Muscle of leg (tissue), 3 donors: ENCODE measurements at regions not wholly inside any gene's neighbourhood (a gene's known extent, or its start where the extent isn't known, plus 50 kb on each side); places are given as distances from the start of the nearest gene placed in this dataset.
A peak's percentile ranks its signal among the peaks of the same experiment; 100 is the strongest.

Experiments used
- DNase-seq: peaks from one replicate; pipeline ENCODE4 v3.0.0; 2013
- H3K27ac ChIP-seq: one replicate; pipeline ENCODE4 v1.5.1; 2013; ENCODE audit warnings: mild to moderate bottlenecking, low read length, control low read depth
- H3K27me3 ChIP-seq: one replicate; pipeline ENCODE4 v1.6.1; 2013; ENCODE audit warnings: low read length; ENCODE audit not compliant: control insufficient read depth, insufficient read depth
- H3K36me3 ChIP-seq: one replicate; pipeline ENCODE4 v1.6.1; 2013; ENCODE audit warnings: low read length; ENCODE audit not compliant: control insufficient read depth, insufficient read depth
- H3K4me1 ChIP-seq: one replicate; pipeline ENCODE4 v1.6.1; 2013; ENCODE audit warnings: low read length; ENCODE audit not compliant: control insufficient read depth, insufficient read depth
- H3K4me3 ChIP-seq: one replicate; pipeline ENCODE4 v1.5.1; 2013; ENCODE audit warnings: low read length, control low read depth
- H3K9me3 ChIP-seq: replicated peaks from 2 replicates; pipeline ENCODE4 v1.6.1; 2013; ENCODE audit warnings: low read depth, low read length; ENCODE audit not compliant: control insufficient read depth
- WGBS: methylation state at CpG from one replicate; pipeline ENCODE4 v1.1.5; 2013; ENCODE audit warnings: missing lambda C conversion rate; ENCODE audit not compliant: insufficient coverage; 5-methylcytosine and 5-hydroxymethylcytosine counted together

GRCh38 chr7:19574131-19574530 lies 134.7 kb downstream of the POLR1F start:
- Histone ChIP-seq H3K9me3 (no peaks in the 10 kb centered on the region), H3K4me3 (no peak overlapping the region), H3K27me3 (no peaks in the 10 kb centered on the region), H3K27ac (no peak overlapping the region), H3K4me1 (no peaks in the 10 kb centered on the region), H3K36me3 (no peaks in the 10 kb centered on the region)
- no CpG with 5 or more reads among the region's 5 CpGs for WGBS
- DNase-seq, result no peak

DNA sequence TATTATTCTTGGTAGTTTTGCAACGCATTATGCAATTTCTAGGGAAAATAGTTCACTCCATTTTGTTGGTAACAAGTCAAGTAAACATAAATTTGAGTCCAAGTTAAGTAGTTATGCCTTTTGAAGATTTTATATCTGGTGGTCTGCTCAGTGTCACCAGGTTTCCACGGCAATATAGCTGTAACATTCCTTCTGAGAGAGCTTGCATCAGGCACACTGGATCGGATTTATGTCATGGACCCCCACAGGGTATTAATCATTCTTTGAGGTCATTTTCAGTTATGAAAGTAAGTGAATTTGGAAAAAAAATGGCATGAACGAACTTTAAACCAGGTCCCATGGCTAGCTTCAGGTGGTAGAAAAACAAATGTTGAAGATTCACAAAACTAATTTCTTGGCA lies 136.3 kb downstream of the POLR1F start:
- no peaks in the 10 kb centered on the region for H3K36me3 ChIP-seq
- H3K27me3 ChIP-seq, result no peaks in the 10 kb centered on the region
- no peak for DNase-seq
- H3K4me1 ChIP-seq, result no peaks in the 10 kb centered on the region
- H3K4me3 ChIP-seq, result no peak overlapping the region
- H3K9me3 ChIP-seq, result no peaks in the 10 kb centered on the region
- WGBS, result no CpG with 5 or more reads among the region's 4 CpGs
- no peak overlapping the region for H3K27ac ChIP-seq

- no peaks in the 10 kb centered on the region for H3K9me3 ChIP-seq
- no peak for DNase-seq
- WGBS, result 80% methylated on average over 1 of the region's 4 CpGs
Measured at GRCh38 chr7:19567011-19567410, 141.8 kb downstream of the POLR1F start.

DNA sequence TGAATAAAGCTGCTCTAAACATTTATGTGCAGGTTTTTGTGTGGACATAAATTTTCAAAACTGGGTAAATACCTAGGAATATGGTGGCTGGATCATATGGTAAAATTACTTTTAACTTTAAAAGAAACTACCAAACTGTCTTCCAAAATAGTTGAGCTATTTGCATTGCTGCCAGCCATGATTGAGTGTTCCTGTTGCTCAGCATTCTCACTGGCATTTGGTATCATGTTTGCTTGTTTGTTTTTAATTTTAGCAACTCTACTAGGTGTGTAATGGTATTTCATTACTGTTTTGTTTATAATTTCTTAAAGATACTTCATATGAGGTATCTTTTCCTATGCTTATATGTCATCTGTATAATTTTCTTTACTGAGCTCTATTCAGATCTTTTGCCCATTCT lies 143.2 kb downstream of the POLR1F start:
- Histone ChIP-seq H3K9me3 (no peaks in the 10 kb centered on the region), H3K27ac (no peak overlapping the region), H3K36me3 (no peaks in the 10 kb centered on the region), H3K4me3 (no peak overlapping the region), H3K27me3 (no peaks in the 10 kb centered on the region), H3K4me1 (no peaks in the 10 kb centered on the region)
- no peak for DNase-seq

More at GRCh38 chr7:19567011-19567410, 141.8 kb downstream of the POLR1F start:
- Histone ChIP-seq H3K27ac (no peak overlapping the region), H3K4me3 (no peak overlapping the region), H3K36me3 (no peaks in the 10 kb centered on the region), H3K4me1 (no peaks in the 10 kb centered on the region), H3K27me3 (no peaks in the 10 kb centered on the region)

GRCh38 chr7:19561121-19561805 lies 147.6 kb downstream of the POLR1F start:
- Histone ChIP-seq H3K27ac (no peak overlapping the region), H3K9me3 (no peaks in the 10 kb centered on the region), H3K36me3 (no peaks in the 10 kb centered on the region), H3K27me3 (no peaks in the 10 kb centered on the region), H3K4me1 (no peaks in the 10 kb centered on the region), H3K4me3 (no peak overlapping the region)
- no peak for DNase-seq
- WGBS, result 67% methylated on average over 1 of the region's 3 CpGs

GRCh38 chr7:19560111-19560883 lies 148.5 kb downstream of the POLR1F start:
- Histone ChIP-seq H3K36me3 (no peaks in the 10 kb centered on the region), H3K9me3 (no peaks in the 10 kb centered on the region), H3K4me3 (no peak overlapping the region), H3K4me1 (no peaks in the 10 kb centered on the region), H3K27me3 (no peaks in the 10 kb centered on the region), H3K27ac (no peak overlapping the region)
- no peak for DNase-seq
- WGBS, result 60% methylated on average over 2 of the region's 8 CpGs

DNA sequence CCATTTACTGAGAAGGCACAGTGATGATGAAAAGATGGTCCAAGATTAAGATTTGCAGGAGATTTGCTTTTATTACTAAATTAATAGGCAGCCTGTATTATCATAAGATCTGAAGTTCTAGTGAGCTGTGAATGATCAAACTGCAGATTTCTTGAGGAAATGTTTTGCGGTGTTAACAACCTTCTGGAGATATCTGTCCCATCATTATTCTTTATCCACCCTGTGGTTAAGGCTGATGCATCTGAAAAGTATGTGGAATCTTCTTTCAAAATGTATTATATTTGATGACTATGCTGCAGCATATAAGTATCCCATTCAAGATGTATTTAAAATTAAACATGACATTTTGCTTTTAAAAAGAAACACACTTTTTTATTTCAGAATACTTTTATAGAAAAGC lies 150.3 kb downstream of the POLR1F start:
- no peak overlapping the region for H3K4me3 ChIP-seq
- no peak overlapping the region for H3K27ac ChIP-seq
- no peaks in the 10 kb centered on the region for H3K4me1 ChIP-seq
- WGBS, result no CpG with 5 or more reads among the region's 1 CpG
- no peaks in the 10 kb centered on the region for H3K36me3 ChIP-seq
- H3K9me3 ChIP-seq, result no peaks in the 10 kb centered on the region
- DNase-seq, result peak; percentile 2
- no peaks in the 10 kb centered on the region for H3K27me3 ChIP-seq

DNA sequence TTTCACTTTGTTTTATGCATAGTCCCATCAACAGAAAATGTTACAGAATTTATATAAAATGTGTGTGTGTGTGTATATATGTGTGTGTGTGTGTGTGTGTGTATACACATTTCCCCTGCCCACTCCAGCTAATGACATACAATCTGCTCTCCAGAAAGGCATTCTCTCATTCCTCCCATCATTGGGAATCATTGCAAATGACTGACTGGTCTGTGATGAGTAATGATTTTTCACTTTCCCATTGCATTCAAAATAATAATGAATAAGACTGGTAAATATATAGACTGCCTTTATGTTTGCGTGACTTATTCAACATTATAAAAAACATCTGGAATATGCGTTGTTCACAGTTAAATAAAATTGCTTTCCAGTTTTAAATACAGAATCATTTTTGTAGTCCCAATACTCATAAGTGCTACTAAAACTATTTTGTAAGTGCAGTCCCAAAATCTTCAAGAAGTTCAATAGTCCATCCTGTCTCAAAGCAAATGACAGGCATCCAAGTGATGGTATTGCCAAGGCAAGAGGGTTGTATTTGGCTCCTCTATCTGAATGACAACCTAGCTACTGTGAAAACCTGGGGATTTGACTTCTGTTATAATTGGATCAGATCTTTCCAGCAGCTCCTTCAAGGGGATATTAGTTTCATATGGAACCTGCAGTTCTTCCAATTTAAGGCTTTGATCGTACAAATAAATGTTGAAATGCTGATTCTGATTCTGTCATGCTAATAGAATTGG lies 150.9 kb downstream of the POLR1F start:
- Histone ChIP-seq H3K27me3 (no peaks in the 10 kb centered on the region), H3K27ac (no peak overlapping the region), H3K36me3 (no peaks in the 10 kb centered on the region), H3K9me3 (no peaks in the 10 kb centered on the region), H3K4me1 (no peaks in the 10 kb centered on the region), H3K4me3 (no peak overlapping the region)
- DNase-seq, result peak; percentile 80
- WGBS, result 50% methylated on average over 1 of the region's 3 CpGs

- no peaks in the 10 kb centered on the region for H3K9me3 ChIP-seq
- no peaks in the 10 kb centered on the region for H3K27me3 ChIP-seq
- H3K27ac ChIP-seq, result peak overlapping the region; percentile 15
- H3K4me1 ChIP-seq, result no peaks in the 10 kb centered on the region
- peak; percentile 94 for DNase-seq
- H3K36me3 ChIP-seq, result no peaks in the 10 kb centered on the region
- H3K4me3 ChIP-seq, result no peak overlapping the region
Measured at GRCh38 chr7:19554581-19554980, 154.3 kb downstream of the POLR1F start.

DNA sequence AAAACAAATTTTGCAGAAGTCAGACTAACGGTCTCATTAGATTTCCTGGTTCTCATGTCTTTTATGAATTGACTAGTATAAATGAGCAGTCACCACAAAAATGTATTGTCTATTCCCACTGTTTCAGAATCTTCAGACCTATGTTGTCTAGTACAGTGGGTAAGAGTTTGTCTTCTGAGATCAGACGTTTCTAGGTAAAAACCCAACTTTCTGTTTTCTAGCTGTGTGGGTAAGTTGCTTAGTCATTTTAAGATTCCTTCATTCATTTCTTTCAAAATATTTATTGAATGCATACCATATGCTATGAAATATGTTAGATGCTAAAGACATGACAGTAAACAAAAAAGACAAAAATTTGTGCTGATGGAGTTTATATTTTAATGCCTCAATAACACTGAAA lies 156.3 kb downstream of the POLR1F start:
- Histone ChIP-seq H3K27ac (no peak overlapping the region), H3K27me3 (no peaks in the 10 kb centered on the region), H3K4me3 (no peak overlapping the region), H3K36me3 (no peaks in the 10 kb centered on the region), H3K9me3 (peaks cover 2% of the 10 kb centered on the region), H3K4me1 (no peaks in the 10 kb centered on the region)
- WGBS, result no CpG with 5 or more reads among the region's 2 CpGs
- DNase-seq, result no peak
